B cell (primary cell): ENCODE measurements at regions not wholly inside any gene's neighbourhood (a gene's known extent, or its start where the extent isn't known, plus 50 kb on each side); places are given as distances from the start of the nearest gene placed in this dataset.

Experiments used
- EZH2 ChIP-seq: IDR thresholded peaks from 2 replicates; pipeline ENCODE4 v1.6.1; 2012; ENCODE audit warnings: borderline replicate concordance, low read depth, mild to moderate bottlenecking, moderate library complexity, low read length; ENCODE audit not compliant: insufficient read depth, poor library complexity, severe bottlenecking
- TF ChIP-seq, protein P1 (sequence below): fragments of 200-600 bp; IDR thresholded peaks from one replicate; pipeline ENCODE4 v1.8.0; 2022; ENCODE audit warnings: antibody characterized with exemption, mild to moderate bottlenecking

DNA sequence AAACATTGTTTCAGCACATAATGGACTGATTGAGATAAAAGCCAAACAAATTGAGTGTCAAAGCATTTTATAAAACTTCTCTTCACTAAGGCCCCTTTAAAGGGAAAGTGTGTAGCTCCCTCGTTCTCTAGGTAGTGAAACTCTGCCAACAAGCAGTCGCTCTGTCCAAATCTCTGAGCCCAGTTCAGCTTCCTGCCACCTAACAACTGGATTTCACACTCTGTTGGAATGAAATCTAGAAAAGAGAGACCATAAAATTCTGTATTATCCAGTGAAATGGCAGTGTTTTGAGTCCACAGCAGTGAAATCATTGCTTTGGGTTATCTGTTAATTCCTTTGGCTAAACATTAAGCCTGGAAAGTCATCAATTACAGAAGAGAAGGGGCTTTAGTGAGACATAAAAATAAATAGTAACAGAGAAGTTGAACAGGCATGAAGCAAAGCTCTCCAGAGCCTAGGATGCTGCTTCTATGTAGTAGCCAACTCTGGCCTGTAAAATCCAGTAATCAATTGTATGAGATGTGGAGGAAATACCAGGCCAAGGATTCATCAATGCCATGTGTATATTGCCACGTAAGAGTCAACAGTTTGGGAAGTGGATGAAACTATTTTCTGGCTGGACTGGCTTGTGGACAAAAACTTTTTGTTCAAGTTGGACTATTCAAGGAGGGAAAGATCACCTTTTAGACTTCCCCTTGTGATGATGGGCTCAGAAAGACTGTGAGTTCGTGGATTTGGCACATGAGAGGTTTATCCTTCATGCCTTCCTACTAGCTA is 122.5 kb downstream of the WIF1 start:
- TF ChIP-seq, protein P1, sequence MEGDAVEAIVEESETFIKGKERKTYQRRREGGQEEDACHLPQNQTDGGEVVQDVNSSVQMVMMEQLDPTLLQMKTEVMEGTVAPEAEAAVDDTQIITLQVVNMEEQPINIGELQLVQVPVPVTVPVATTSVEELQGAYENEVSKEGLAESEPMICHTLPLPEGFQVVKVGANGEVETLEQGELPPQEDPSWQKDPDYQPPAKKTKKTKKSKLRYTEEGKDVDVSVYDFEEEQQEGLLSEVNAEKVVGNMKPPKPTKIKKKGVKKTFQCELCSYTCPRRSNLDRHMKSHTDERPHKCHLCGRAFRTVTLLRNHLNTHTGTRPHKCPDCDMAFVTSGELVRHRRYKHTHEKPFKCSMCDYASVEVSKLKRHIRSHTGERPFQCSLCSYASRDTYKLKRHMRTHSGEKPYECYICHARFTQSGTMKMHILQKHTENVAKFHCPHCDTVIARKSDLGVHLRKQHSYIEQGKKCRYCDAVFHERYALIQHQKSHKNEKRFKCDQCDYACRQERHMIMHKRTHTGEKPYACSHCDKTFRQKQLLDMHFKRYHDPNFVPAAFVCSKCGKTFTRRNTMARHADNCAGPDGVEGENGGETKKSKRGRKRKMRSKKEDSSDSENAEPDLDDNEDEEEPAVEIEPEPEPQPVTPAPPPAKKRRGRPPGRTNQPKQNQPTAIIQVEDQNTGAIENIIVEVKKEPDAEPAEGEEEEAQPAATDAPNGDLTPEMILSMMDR = no peak
- TF ChIP-seq EZH2 = no peak
